Activated T-cell treated with anti-CD3 and anti-CD28 coated beads, Interleukin-2, amount 50 U/mL, for 72 hours (primary cell): ENCODE measurements at regions not wholly inside any gene's neighbourhood (a gene's known extent, or its start where the extent isn't known, plus 50 kb on each side); places are given as distances from the start of the nearest gene placed in this dataset.

ENCODE experiments used
- ATAC-seq, 2 donors: fragments of 150-1000 bp; cut with Tn5 transposase; replicated peaks in 1 of 2; 2 replicates each; pipeline ENCODE4 v1.10.0; 2021; ENCODE audit warnings: moderate library complexity in 2 of 2, mild to moderate bottlenecking in 1 of 2
- DNase-seq, 2 donors: peaks; one replicate each; pipeline ENCODE4 v3.0.0; 2021 to 2022; ENCODE audit warnings: mixed read lengths in 1 of 2
- H3K27ac Mint-ChIP-seq: one replicate; pipeline ENCODE4 v1.8.0; 2022; ENCODE audit warnings: mild to moderate bottlenecking, moderate library complexity, mixed read lengths
- H3K27me3 Mint-ChIP-seq: one replicate; pipeline ENCODE4 v1.8.0; 2022; ENCODE audit warnings: low read depth, mixed read lengths
- H3K36me3 Mint-ChIP-seq, 2 donors: one replicate each; pipeline ENCODE4 v1.8.0; 2022; ENCODE audit warnings: mixed read lengths in 2 of 2, mild to moderate bottlenecking in 1 of 2; ENCODE audit not compliant: insufficient read depth in 2 of 2
- H3K4me1 Mint-ChIP-seq: one replicate; pipeline ENCODE4 v1.8.0; 2022; ENCODE audit warnings: low read depth, mixed read lengths
- H3K4me3 Mint-ChIP-seq, 2 donors: one replicate each; pipeline ENCODE4 v1.8.0; 2022; ENCODE audit warnings: mild to moderate bottlenecking in 2 of 2, mixed read lengths in 2 of 2, moderate library complexity in 2 of 2
- H3K9me3 Mint-ChIP-seq, 2 donors: one replicate each; pipeline ENCODE4 v1.8.0; 2022; ENCODE audit warnings: mixed read lengths in 2 of 2

GRCh38 chr2:71951718-71952404 is 195.8 kb downstream of the CYP26B1 start:
- H3K27me3 Mint-ChIP-seq: peaks cover 12% of the 10 kb centered on the region
- no peaks in the 10 kb centered on the region for H3K4me1 Mint-ChIP-seq
- no peak overlapping the region for H3K4me3 Mint-ChIP-seq
- peaks cover 2 to 6% of the 10 kb centered on the region in 2 donors for H3K9me3 Mint-ChIP-seq
- no peak overlapping the region for H3K27ac Mint-ChIP-seq
- peaks cover 0 to 4% of the 10 kb centered on the region in 2 donors for H3K36me3 Mint-ChIP-seq
- ATAC-seq: no peak
- no peak for DNase-seq

GRCh38 chr2:71951083-71951468 is 196.6 kb downstream of the CYP26B1 start:
- H3K4me3 Mint-ChIP-seq: no peak overlapping the region
- H3K9me3 Mint-ChIP-seq: peaks cover 0 to under 1% of the 10 kb centered on the region in 2 donors
- DNase-seq (no peak), ATAC-seq (no peak)
- H3K36me3 Mint-ChIP-seq: peaks cover 0 to 1% of the 10 kb centered on the region in 2 donors
- peaks cover 12% of the 10 kb centered on the region for H3K27me3 Mint-ChIP-seq
- H3K27ac Mint-ChIP-seq: no peak overlapping the region
- no peaks in the 10 kb centered on the region for H3K4me1 Mint-ChIP-seq

- Mint-ChIP-seq H3K4me3 (no peak overlapping the region), H3K27me3 (peaks cover 12% of the 10 kb centered on the region), H3K9me3 (no peaks in the 10 kb centered on the region), H3K4me1 (no peaks in the 10 kb centered on the region), H3K27ac (no peak overlapping the region), H3K36me3 (no peaks in the 10 kb centered on the region)
- DNase-seq: no peak
- ATAC-seq: no peak
These were observed 197.2 kb downstream of the CYP26B1 start for GRCh38 chr2:71950256-71951082.

GRCh38 chr2:71949537-71949798 is 198.2 kb downstream of the CYP26B1 start:
- no peak overlapping the region for H3K27ac Mint-ChIP-seq
- DNase-seq (no peak), ATAC-seq (no peak)
- no peaks in the 10 kb centered on the region for H3K36me3 Mint-ChIP-seq
- peaks cover 12% of the 10 kb centered on the region for H3K27me3 Mint-ChIP-seq
- H3K9me3 Mint-ChIP-seq: no peaks in the 10 kb centered on the region
- no peaks in the 10 kb centered on the region for H3K4me1 Mint-ChIP-seq
- H3K4me3 Mint-ChIP-seq: no peak overlapping the region

- ATAC-seq: no peak
- DNase-seq: no peak
- H3K36me3 Mint-ChIP-seq: no peaks in the 10 kb centered on the region
- H3K27ac Mint-ChIP-seq: no peak overlapping the region
- peaks cover 12% of the 10 kb centered on the region for H3K27me3 Mint-ChIP-seq
- H3K4me3 Mint-ChIP-seq: no peak overlapping the region
- no peaks in the 10 kb centered on the region for H3K4me1 Mint-ChIP-seq
- H3K9me3 Mint-ChIP-seq: no peaks in the 10 kb centered on the region
These were observed 198.7 kb downstream of the CYP26B1 start for GRCh38 chr2:71948781-71949536.

GRCh38 chr2:71947809-71948208 is 199.9 kb downstream of the CYP26B1 start:
- Mint-ChIP-seq H3K4me3 (no peak overlapping the region), H3K27me3 (peaks cover 2% of the 10 kb centered on the region), H3K4me1 (no peaks in the 10 kb centered on the region), H3K36me3 (no peaks in the 10 kb centered on the region), H3K9me3 (no peaks in the 10 kb centered on the region), H3K27ac (no peak overlapping the region)
- no peak for DNase-seq
- ATAC-seq: no peak

- no peak for DNase-seq
These were observed 202.1 kb downstream of the CYP26B1 start for GRCh38 chr2:71945603-71945959.

GRCh38 chr2:71944806-71945602 is 202.7 kb downstream of the CYP26B1 start:
- H3K27me3 Mint-ChIP-seq: no peaks in the 10 kb centered on the region
- no peaks in the 10 kb centered on the region for H3K9me3 Mint-ChIP-seq
- no peak overlapping the region for H3K27ac Mint-ChIP-seq
- no peaks in the 10 kb centered on the region for H3K4me1 Mint-ChIP-seq
- no peak overlapping the region for H3K4me3 Mint-ChIP-seq
- no peaks in the 10 kb centered on the region for H3K36me3 Mint-ChIP-seq
- ATAC-seq: no peak
- no peak for DNase-seq

More at GRCh38 chr2:71945603-71945959, 202.1 kb downstream of the CYP26B1 start:
- Mint-ChIP-seq H3K27me3 (no peaks in the 10 kb centered on the region), H3K36me3 (no peaks in the 10 kb centered on the region), H3K9me3 (no peaks in the 10 kb centered on the region), H3K27ac (no peak overlapping the region), H3K4me3 (no peak overlapping the region), H3K4me1 (no peaks in the 10 kb centered on the region)
- no peak for ATAC-seq

- no peaks in the 10 kb centered on the region for H3K4me1 Mint-ChIP-seq
- no peak overlapping the region for H3K27ac Mint-ChIP-seq
- no peaks in the 10 kb centered on the region for H3K27me3 Mint-ChIP-seq
- DNase-seq (no peak), ATAC-seq (no peak)
- no peak overlapping the region for H3K4me3 Mint-ChIP-seq
- no peaks in the 10 kb centered on the region for H3K36me3 Mint-ChIP-seq
- no peaks in the 10 kb centered on the region for H3K9me3 Mint-ChIP-seq
These were observed 203.5 kb downstream of the CYP26B1 start for GRCh38 chr2:71944183-71944550.

- Mint-ChIP-seq H3K4me3 (no peak overlapping the region), H3K4me1 (no peaks in the 10 kb centered on the region), H3K27me3 (no peaks in the 10 kb centered on the region), H3K9me3 (no peaks in the 10 kb centered on the region), H3K27ac (no peak overlapping the region), H3K36me3 (no peaks in the 10 kb centered on the region)
- no peak for ATAC-seq
- DNase-seq: no peak
These were observed 204.2 kb downstream of the CYP26B1 start for GRCh38 chr2:71943238-71944182.

- Mint-ChIP-seq H3K4me3 (no peak overlapping the region), H3K9me3 (no peaks in the 10 kb centered on the region), H3K36me3 (no peaks in the 10 kb centered on the region), H3K27ac (no peak overlapping the region), H3K27me3 (no peaks in the 10 kb centered on the region), H3K4me1 (no peaks in the 10 kb centered on the region)
- DNase-seq (no peak), ATAC-seq (no peak)
These were observed 205.7 kb downstream of the CYP26B1 start for GRCh38 chr2:71941726-71942525.
